ENCODE measurements at regions not wholly inside any gene's neighbourhood (a gene's known extent, or its start where the extent isn't known, plus 50 kb on each side); places are given as distances from the start of the nearest gene placed in this dataset.

- no peak for DNase-seq
These were observed 1280.4 kb downstream of the TBC1D22A start for GRCh38 chr22:48042621-48043395.

- no peak for DNase-seq
These were observed 1276.9 kb downstream of the TBC1D22A start for GRCh38 chr22:48039326-48039725.

GRCh38 chr22:48037618-48038017 is 1275.2 kb downstream of the TBC1D22A start:
- DNase-seq, result no peak

GRCh38 chr22:48035897-48036296 is 1273.4 kb downstream of the TBC1D22A start:
- no peak for DNase-seq

- no peak for DNase-seq
These were observed 1269.1 kb downstream of the TBC1D22A start for GRCh38 chr22:48031589-48031988.

- no peak for DNase-seq
These were observed 1262.6 kb downstream of the TBC1D22A start for GRCh38 chr22:48025096-48025495.

- no peak for DNase-seq
These were observed 1259.5 kb downstream of the TBC1D22A start for GRCh38 chr22:48021991-48022401.

- peak; percentile 13 for DNase-seq
These were observed 1255.9 kb downstream of the TBC1D22A start for GRCh38 chr22:48018346-48018745.

- no peak for DNase-seq
These were observed 1253.3 kb downstream of the TBC1D22A start for GRCh38 chr22:48015701-48016100.

GRCh38 chr22:48004936-48005335 is 1242.5 kb downstream of the TBC1D22A start:
- no peak for DNase-seq

GRCh38 chr22:48004038-48004437 is 1241.6 kb downstream of the TBC1D22A start:
- DNase-seq, result no peak

- no peak for DNase-seq
These were observed 1238.7 kb downstream of the TBC1D22A start for GRCh38 chr22:48001101-48001500.

- DNase-seq, result no peak
These were observed 1235.2 kb downstream of the TBC1D22A start for GRCh38 chr22:47997612-47998011.

- DNase-seq, result no peak
These were observed 1234.7 kb downstream of the TBC1D22A start for GRCh38 chr22:47997052-47997590.

- no peak for DNase-seq
These were observed 1234.0 kb downstream of the TBC1D22A start for GRCh38 chr22:47996446-47996857.

GRCh38 chr22:47995718-47996117 is 1233.3 kb downstream of the TBC1D22A start:
- no peak for DNase-seq

- DNase-seq, result no peak
These were observed 1232.8 kb downstream of the TBC1D22A start for GRCh38 chr22:47995264-47995627.

- DNase-seq, result no peak
These were observed 1232.3 kb downstream of the TBC1D22A start for GRCh38 chr22:47994601-47995263.

GRCh38 chr22:47994045-47994444 is 1231.6 kb downstream of the TBC1D22A start:
- no peak for DNase-seq

GRCh38 chr22:47990481-47990880 is 1228.0 kb downstream of the TBC1D22A start:
- DNase-seq, result no peak

GRCh38 chr22:47987885-47988515 is 1225.5 kb downstream of the TBC1D22A start:
- no peak for DNase-seq

GRCh38 chr22:47976219-47976618 is 1213.8 kb downstream of the TBC1D22A start:
- DNase-seq, result no peak

- DNase-seq, result no peak
These were observed 1205.4 kb downstream of the TBC1D22A start for GRCh38 chr22:47967831-47968230.
